UCSD-AML1 (cell line): ENCODE measurements at regions not wholly inside any gene's neighbourhood (a gene's known extent, or its start where the extent isn't known, plus 50 kb on each side); places are given as distances from the start of the nearest gene placed in this dataset.

Experiments used
- DNase-seq: peaks from one replicate; lab custom pipeline; 2025; ENCODE audit not compliant: unreplicated experiment; lab: John Stamatoyannopoulos, UW

GRCh38 chr4:54542540-54543041, 115.2 kb upstream of the KIT start:
- DNase-seq, result no peak

GRCh38 chr4:54543088-54543795, 114.5 kb upstream of the KIT start:
- no peak for DNase-seq

GRCh38 chr4:54545663-54546424, 111.9 kb upstream of the KIT start:
- DNase-seq, result no peak

- DNase-seq, result no peak
These were observed 110.3 kb upstream of the KIT start for GRCh38 chr4:54547299-54548097.

- no peak for DNase-seq
These were observed 109.6 kb upstream of the KIT start for GRCh38 chr4:54548098-54548620.

GRCh38 chr4:54548831-54549460, 108.8 kb upstream of the KIT start:
- DNase-seq, result no peak

GRCh38 chr4:54550395-54551171, 107.2 kb upstream of the KIT start:
- no peak for DNase-seq

- no peak for DNase-seq
These were observed 104.8 kb upstream of the KIT start for GRCh38 chr4:54553001-54553400.

- no peak for DNase-seq
These were observed 103.3 kb upstream of the KIT start for GRCh38 chr4:54554339-54554990.

- no peak for DNase-seq
These were observed 101.7 kb upstream of the KIT start for GRCh38 chr4:54556051-54556450.

GRCh38 chr4:54556587-54556986, 101.2 kb upstream of the KIT start:
- no peak for DNase-seq

GRCh38 chr4:54558889-54559677, 98.7 kb upstream of the KIT start:
- no peak for DNase-seq

- DNase-seq, result no peak
These were observed 97.2 kb upstream of the KIT start for GRCh38 chr4:54560513-54560912.

GRCh38 chr4:54561940-54562339, 95.8 kb upstream of the KIT start:
- DNase-seq, result no peak

- no peak for DNase-seq
These were observed 91.1 kb upstream of the KIT start for GRCh38 chr4:54566608-54567007.

- DNase-seq, result no peak
These were observed 90.4 kb upstream of the KIT start for GRCh38 chr4:54567327-54567726.

GRCh38 chr4:54568184-54568583, 89.6 kb upstream of the KIT start:
- DNase-seq, result no peak

GRCh38 chr4:54570822-54571221, 86.9 kb upstream of the KIT start:
- DNase-seq, result no peak
